ENCODE measurements at regions not wholly inside any gene's neighbourhood (a gene's known extent, or its start where the extent isn't known, plus 50 kb on each side); places are given as distances from the start of the nearest gene placed in this dataset.
"Not testable (repeated sequence)": the region's sequence is repeated elsewhere in the genome, so short reads cannot be mapped to it uniquely, and the experiment has no call there.

DNA sequence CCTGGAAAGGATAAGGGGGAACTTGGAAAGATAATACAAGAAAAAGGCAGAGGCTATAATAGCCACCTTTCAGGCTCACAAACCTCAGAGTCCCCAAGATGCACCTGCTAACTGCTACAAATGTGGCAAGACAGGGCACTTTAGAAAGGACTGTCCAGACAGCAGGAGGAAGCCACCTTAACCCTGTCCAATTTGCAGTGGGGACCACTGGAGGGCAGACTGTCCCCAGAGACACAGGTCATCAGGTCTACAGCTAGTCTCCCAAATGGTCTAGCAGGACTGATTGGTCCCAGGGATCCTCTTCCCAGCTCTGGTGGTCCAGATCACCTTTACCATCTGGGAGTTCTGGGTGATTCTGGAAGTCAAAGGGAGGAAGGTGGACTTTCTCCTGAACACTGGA, 882.5 kb upstream of the GBE1 start:
- Histone ChIP-seq H2AFZ (ENCODE audit: low read depth, low read length) (no peak overlapping the region), H3K4me1 (ENCODE audit: insufficient read depth, low read length) (no peaks in the 10 kb centered on the region), H3K27me3 (ENCODE audit: insufficient read depth, low read length) (no peaks in the 10 kb centered on the region), H3K4me3 (ENCODE audit: low read length) (no peak overlapping the region), H3K9me3 (ENCODE audit: low read length) (peaks cover 3% of the 10 kb centered on the region), H3K36me3 (ENCODE audit: insufficient read depth, low read length) (no peaks in the 10 kb centered on the region)

DNA sequence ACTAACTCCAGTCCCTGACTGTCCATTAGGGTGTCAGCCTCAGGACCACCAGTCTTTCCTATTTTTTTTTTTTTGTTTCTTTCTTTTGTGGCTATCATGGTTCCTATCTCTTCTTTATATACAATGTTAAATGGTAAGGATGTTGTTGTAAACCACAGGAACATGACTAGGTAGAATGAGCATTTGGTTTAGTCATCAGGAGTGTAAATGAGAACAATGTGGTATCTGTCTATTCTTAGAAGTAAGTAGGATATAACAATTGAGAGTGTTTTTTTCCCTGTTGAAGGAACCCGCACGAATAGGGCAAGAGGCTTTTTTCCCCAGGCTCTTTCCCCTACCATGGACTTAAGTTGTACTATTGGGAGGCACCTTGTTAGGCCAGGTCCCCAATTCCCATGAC, 880.3 kb upstream of the GBE1 start:
- Histone ChIP-seq H3K27me3 (ENCODE audit: insufficient read depth, low read length) (no peaks in the 10 kb centered on the region), H3K4me1 (ENCODE audit: insufficient read depth, low read length) (no peaks in the 10 kb centered on the region), H3K4me3 (ENCODE audit: low read length) (no peak overlapping the region), H2AFZ (ENCODE audit: low read depth, low read length) (no peak overlapping the region), H3K9me3 (ENCODE audit: low read length) (peaks cover 3% of the 10 kb centered on the region), H3K36me3 (ENCODE audit: insufficient read depth, low read length) (no peaks in the 10 kb centered on the region)

DNA sequence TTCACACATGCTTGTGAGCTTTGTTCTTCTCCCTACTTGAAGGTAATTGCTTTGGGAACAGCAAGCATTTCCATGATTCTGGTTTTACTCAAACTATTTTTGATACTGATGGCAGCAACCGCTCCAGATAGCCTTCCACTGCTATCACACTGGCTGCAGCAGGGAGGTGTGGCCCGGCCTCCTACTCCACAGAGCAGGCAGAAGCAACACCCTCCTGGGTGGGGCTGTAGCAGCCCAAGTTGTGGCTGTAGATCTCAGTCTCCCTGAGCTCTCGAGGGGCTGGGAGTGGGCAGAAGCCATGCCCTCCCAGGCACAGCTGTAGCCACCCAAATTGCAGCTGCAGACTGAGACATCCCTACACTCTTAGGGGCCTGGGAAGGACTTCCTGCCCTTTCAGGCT, 878.8 kb upstream of the GBE1 start:
- Histone ChIP-seq H3K4me1 (ENCODE audit: insufficient read depth, low read length) (no peaks in the 10 kb centered on the region), H3K9me3 (ENCODE audit: low read length) (peaks cover 3% of the 10 kb centered on the region), H3K36me3 (ENCODE audit: insufficient read depth, low read length) (no peaks in the 10 kb centered on the region), H2AFZ (ENCODE audit: low read depth, low read length) (no peak overlapping the region), H3K27me3 (ENCODE audit: insufficient read depth, low read length) (no peaks in the 10 kb centered on the region), H3K4me3 (ENCODE audit: low read length) (no peak overlapping the region)

DNA sequence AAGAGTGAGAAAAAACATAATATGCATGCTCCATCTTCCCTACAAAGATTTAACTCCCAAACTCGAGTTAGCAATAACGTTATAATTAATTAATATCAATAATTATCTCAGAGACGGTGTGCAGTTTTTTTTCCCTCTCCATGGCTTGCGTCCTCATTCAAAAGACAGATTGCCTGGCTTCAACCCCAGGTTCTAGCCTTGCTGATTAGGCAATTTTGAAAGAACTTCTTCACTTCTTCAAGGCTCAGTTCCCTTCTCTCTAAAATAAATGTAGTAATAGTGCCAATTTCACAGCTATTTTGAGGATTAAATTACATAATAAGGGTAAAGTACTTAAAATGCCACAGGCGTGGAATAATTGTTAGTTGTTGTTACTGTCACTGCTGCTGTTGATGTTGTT, 876.1 kb upstream of the GBE1 start:
- peaks cover 3% of the 10 kb centered on the region for H3K4me1 ChIP-seq (ENCODE audit: insufficient read depth, low read length)
- H3K36me3 ChIP-seq (ENCODE audit: insufficient read depth, low read length), result no peaks in the 10 kb centered on the region
- H3K4me3 ChIP-seq (ENCODE audit: low read length), result no peak overlapping the region
- H3K27me3 ChIP-seq (ENCODE audit: insufficient read depth, low read length), result no peaks in the 10 kb centered on the region
- H2AFZ ChIP-seq (ENCODE audit: low read depth, low read length), result no peak overlapping the region
- peaks cover 3% of the 10 kb centered on the region for H3K9me3 ChIP-seq (ENCODE audit: low read length)

DNA sequence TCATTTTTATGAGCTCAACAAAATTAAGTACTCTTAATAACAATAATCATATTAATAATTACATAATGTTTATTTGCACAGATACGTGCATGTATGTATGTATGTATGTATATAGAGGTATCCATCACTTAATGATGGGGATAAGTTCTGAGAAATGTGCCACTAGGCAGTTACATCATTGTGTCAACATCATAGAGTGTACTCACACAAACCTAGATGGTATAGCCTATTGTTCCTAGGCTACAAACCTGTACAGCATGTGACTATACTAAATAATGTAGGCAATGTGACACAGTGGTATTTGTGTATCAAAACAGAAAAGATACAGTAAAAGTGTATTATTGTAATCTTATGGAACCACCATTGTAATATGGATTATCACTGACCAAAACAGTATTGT, 874.7 kb upstream of the GBE1 start:
- H3K4me3 ChIP-seq (ENCODE audit: low read length), result no peak overlapping the region
- no peak overlapping the region for H2AFZ ChIP-seq (ENCODE audit: low read depth, low read length)
- no peaks in the 10 kb centered on the region for H3K36me3 ChIP-seq (ENCODE audit: insufficient read depth, low read length)
- H3K9me3 ChIP-seq (ENCODE audit: low read length), result peaks cover 3% of the 10 kb centered on the region
- H3K4me1 ChIP-seq (ENCODE audit: insufficient read depth, low read length), result peaks cover 3% of the 10 kb centered on the region
- no peaks in the 10 kb centered on the region for H3K27me3 ChIP-seq (ENCODE audit: insufficient read depth, low read length)

DNA sequence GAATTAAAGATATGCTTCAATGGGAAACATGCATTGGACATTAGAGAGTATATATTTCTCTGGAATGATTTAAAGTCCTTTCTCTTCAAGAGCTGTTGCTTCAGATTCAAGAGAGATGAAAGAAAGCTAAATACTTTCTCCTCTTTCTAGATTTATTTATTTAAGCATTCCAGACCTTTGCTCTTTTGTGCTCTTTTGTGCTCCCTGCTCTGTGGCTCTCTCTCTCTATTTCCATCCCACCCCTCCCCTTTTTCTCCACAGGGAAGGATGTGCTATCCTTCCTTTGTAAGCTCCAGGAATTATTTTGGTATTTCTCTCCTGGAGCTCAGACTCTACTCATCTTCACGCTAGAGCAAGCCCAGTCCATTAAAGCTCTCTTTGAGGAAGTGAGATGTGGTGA, 871.9 kb upstream of the GBE1 start:
- Histone ChIP-seq H3K27me3 (ENCODE audit: insufficient read depth, low read length) (no peaks in the 10 kb centered on the region), H2AFZ (ENCODE audit: low read depth, low read length) (no peak overlapping the region), H3K36me3 (ENCODE audit: insufficient read depth, low read length) (no peaks in the 10 kb centered on the region), H3K9me3 (ENCODE audit: low read length) (no peaks in the 10 kb centered on the region), H3K4me3 (ENCODE audit: low read length) (no peak overlapping the region), H3K4me1 (ENCODE audit: insufficient read depth, low read length) (peaks cover 3% of the 10 kb centered on the region)

DNA sequence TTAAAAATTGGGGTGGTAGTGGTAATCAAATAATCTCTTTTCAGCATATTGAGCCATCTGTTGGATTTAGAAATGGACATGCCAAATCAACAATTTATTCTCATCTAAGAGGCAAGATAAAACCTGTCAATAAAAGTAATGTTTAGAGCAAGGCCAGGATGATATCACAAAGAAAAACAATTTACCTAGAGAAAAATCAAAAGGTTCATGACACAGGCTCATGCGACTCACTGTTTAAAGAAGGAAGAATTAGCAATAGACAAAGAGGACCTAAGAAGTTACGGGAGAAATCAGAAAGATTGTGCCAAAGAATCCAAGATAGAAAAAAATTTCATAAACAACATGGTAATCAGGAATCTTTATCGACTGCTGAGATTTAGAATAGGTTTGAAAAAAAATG, 868.5 kb upstream of the GBE1 start:
- H2AFZ ChIP-seq (ENCODE audit: low read depth, low read length), result no peak overlapping the region
- no peaks in the 10 kb centered on the region for H3K9me3 ChIP-seq (ENCODE audit: low read length)
- peaks cover 3% of the 10 kb centered on the region for H3K4me1 ChIP-seq (ENCODE audit: insufficient read depth, low read length)
- H3K36me3 ChIP-seq (ENCODE audit: insufficient read depth, low read length), result no peaks in the 10 kb centered on the region
- H3K27me3 ChIP-seq (ENCODE audit: insufficient read depth, low read length), result no peaks in the 10 kb centered on the region
- no peak overlapping the region for H3K4me3 ChIP-seq (ENCODE audit: low read length)

DNA sequence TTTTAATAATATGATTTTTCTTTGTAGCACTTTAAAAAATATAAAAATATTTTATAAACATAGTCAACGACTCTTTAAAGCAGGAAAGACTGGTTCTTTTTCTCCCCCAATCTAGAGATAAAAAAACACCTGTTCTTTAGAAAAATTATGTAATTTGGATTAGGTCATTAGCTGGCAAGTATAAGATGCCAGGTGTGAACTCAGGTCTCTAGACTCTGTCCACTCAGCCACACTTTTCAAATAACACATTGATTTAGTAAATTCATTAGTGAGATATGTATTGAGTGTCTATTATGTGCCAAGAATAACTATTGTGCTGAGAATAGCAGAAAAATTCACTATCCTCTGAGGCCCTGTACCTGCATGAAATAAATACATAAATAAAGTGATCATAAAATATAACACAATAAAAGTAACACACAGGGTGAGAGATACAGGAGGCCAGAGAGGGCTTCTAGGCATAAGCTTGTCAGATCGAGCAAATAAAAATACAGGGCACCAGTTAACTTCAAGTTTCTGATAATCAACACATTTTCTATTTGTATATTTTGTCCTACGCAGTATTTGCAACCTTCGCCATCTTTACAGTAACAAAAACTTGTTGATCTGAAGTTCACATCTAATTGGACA, 867.1 kb upstream of the GBE1 start:
- Histone ChIP-seq H3K9me3 (ENCODE audit: low read length) (peaks cover 2% of the 10 kb centered on the region), H3K4me3 (ENCODE audit: low read length) (no peak overlapping the region), H3K27me3 (ENCODE audit: insufficient read depth, low read length) (no peaks in the 10 kb centered on the region), H3K36me3 (ENCODE audit: insufficient read depth, low read length) (no peaks in the 10 kb centered on the region), H2AFZ (ENCODE audit: low read depth, low read length) (no peak overlapping the region), H3K4me1 (ENCODE audit: insufficient read depth, low read length) (peaks cover 3% of the 10 kb centered on the region)

DNA sequence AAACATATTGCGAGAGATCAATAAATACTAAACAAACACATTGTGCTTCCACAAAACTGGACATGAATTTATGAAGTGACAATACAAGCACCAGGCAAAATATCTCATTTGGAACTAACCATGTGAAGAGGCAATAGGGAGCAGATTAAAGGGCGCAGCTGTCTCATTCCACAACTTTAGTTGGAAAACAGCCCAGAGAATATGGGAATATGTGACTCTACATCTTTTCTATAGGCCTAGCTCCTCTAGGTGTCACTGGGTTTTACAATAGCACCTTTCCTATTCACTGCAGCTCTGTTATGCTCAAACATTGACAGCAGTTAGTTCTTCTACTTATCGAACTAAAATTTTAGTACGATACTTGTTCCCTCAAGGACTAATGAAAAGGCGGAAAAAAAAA, 866.3 kb upstream of the GBE1 start:
- Histone ChIP-seq H3K9me3 (ENCODE audit: low read length) (peaks cover 2% of the 10 kb centered on the region), H3K27me3 (ENCODE audit: insufficient read depth, low read length) (no peaks in the 10 kb centered on the region), H3K4me1 (ENCODE audit: insufficient read depth, low read length) (no peaks in the 10 kb centered on the region), H3K36me3 (ENCODE audit: insufficient read depth, low read length) (no peaks in the 10 kb centered on the region), H3K4me3 (ENCODE audit: low read length) (no peak overlapping the region), H2AFZ (ENCODE audit: low read depth, low read length) (no peak overlapping the region)

DNA sequence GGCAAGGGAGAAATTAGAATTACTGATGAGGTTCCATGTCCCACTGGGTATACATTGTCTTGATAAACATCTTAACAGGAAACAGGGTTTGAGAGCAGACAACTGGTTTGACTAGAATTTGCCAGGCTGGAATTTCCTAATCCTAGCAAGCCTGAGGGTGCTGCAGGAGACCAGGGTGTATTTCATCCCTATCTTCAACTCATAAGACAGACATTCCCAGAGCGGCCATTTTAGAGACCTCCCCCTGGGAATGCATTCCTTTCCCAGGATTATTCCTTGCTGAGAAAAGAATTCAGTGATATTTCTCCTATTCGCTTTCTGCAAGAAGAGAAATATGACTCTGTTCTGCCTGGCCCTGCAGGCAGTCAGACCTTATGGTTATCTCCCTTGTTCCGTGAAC, 859.3 kb upstream of the GBE1 start:
- H3K27me3 ChIP-seq (ENCODE audit: insufficient read depth, low read length); H3K4me3 ChIP-seq (ENCODE audit: low read length); H2AFZ ChIP-seq (ENCODE audit: low read depth, low read length); H3K9me3 ChIP-seq (ENCODE audit: low read length); H3K36me3 ChIP-seq (ENCODE audit: insufficient read depth, low read length); H3K4me1 ChIP-seq (ENCODE audit: insufficient read depth, low read length): not testable (repeated sequence)

DNA sequence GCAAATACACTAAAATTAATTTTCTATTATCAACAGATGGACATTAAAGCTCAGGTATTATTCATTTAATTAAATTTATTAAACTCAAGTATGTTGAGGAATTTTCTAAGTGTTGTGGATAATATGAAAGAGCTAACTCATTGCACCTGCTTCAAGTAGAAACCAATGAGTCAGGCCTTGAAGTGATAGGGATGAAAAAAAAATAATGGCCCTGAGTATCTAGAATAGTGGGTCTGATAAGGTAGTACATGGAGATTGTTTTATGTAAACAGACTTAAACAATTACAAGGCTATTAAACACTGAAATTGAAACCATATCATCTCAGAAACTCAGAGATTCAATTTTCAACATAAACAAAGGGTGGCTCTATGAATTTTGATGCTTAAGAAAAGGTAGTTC, 857.1 kb upstream of the GBE1 start:
- no peaks in the 10 kb centered on the region for H3K9me3 ChIP-seq (ENCODE audit: low read length)
- no peaks in the 10 kb centered on the region for H3K36me3 ChIP-seq (ENCODE audit: insufficient read depth, low read length)
- H3K27me3 ChIP-seq (ENCODE audit: insufficient read depth, low read length), result no peaks in the 10 kb centered on the region
- H3K4me1 ChIP-seq (ENCODE audit: insufficient read depth, low read length), result no peaks in the 10 kb centered on the region
- no peak overlapping the region for H3K4me3 ChIP-seq (ENCODE audit: low read length)
- no peak overlapping the region for H2AFZ ChIP-seq (ENCODE audit: low read depth, low read length)

DNA sequence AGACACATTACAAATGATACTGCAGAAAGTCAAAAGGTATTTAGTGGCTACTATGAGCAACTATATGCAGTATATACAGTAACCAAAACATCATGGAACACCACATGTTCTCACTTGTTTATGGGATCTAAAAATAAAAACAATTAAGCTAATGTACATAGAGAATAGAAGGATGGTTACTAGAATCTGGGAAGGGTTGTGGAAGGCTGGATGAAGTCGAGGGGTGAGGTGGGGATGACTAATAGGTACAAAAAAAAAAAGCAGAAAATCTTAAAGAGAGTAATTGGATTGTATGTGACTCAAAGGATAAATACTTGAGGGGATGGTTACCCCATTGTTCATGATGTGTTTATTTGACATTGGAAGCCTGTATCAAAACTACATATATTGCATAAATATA, 848.8 kb upstream of the GBE1 start:
- no peaks in the 10 kb centered on the region for H3K36me3 ChIP-seq (ENCODE audit: insufficient read depth, low read length)
- H3K9me3 ChIP-seq (ENCODE audit: low read length), result no peaks in the 10 kb centered on the region
- no peaks in the 10 kb centered on the region for H3K27me3 ChIP-seq (ENCODE audit: insufficient read depth, low read length)
- H2AFZ ChIP-seq (ENCODE audit: low read depth, low read length), result no peak overlapping the region
- H3K4me3 ChIP-seq (ENCODE audit: low read length), result no peak overlapping the region
- no peaks in the 10 kb centered on the region for H3K4me1 ChIP-seq (ENCODE audit: insufficient read depth, low read length)

DNA sequence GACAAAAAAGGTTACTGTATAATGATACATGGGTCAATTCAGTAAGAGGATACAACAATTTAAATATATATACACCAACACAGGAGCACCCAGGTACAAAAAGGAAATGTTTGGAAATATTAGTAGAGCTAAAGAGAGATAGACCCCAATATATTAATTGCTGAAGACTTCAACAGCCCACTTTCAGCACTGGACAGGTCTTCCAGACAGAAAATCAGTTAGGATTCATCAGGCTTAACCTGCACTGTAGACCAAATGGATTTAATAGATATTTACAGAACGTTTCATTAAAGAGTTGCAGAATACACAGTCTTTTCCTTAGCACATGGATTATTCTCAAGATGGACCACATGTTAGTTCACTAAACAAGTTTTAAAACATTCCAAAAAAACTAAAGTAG, 845.9 kb upstream of the GBE1 start:
- no peaks in the 10 kb centered on the region for H3K36me3 ChIP-seq (ENCODE audit: insufficient read depth, low read length)
- H3K27me3 ChIP-seq (ENCODE audit: insufficient read depth, low read length), result no peaks in the 10 kb centered on the region
- no peaks in the 10 kb centered on the region for H3K9me3 ChIP-seq (ENCODE audit: low read length)
- H3K4me1 ChIP-seq (ENCODE audit: insufficient read depth, low read length), result no peaks in the 10 kb centered on the region
- H3K4me3 ChIP-seq (ENCODE audit: low read length), result no peak overlapping the region
- no peak overlapping the region for H2AFZ ChIP-seq (ENCODE audit: low read depth, low read length)

DNA sequence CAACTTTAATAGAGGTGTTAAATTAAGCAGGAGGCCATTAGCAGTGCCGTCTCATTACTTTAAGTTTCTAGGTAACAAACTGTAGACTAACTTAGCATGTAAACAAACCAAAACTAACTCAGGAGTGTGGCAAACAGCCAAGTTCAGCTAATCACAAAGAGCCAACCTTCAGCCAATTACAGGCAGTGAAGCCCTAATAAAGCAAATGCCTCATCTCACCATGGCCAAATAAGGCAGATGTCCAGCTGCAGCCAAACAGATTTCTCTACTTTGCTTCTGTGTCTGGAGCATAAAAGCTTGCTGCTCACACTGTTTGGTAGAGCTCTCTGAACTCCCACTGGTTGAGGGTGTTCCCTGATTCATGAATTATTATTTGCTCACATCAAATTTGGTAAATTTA, 835.4 kb upstream of the GBE1 start:
- Histone ChIP-seq H3K9me3 (ENCODE audit: low read length) (no peaks in the 10 kb centered on the region), H3K4me3 (ENCODE audit: low read length) (no peak overlapping the region), H3K27me3 (ENCODE audit: insufficient read depth, low read length) (no peaks in the 10 kb centered on the region), H3K36me3 (ENCODE audit: insufficient read depth, low read length) (no peaks in the 10 kb centered on the region), H2AFZ (ENCODE audit: low read depth, low read length) (no peak overlapping the region), H3K4me1 (ENCODE audit: insufficient read depth, low read length) (no peaks in the 10 kb centered on the region)
